OCI-LY1 (cell line): ENCODE measurements at regions not wholly inside any gene's neighbourhood (a gene's known extent, or its start where the extent isn't known, plus 50 kb on each side); places are given as distances from the start of the nearest gene placed in this dataset.

Experiments
- H2AFZ ChIP-seq: fragments of 200-600 bp; sonication (generic), shearing (Covaris generic); 2 replicates; pipeline ENCODE4 v1.6.0; 2014; ENCODE audit warnings: antibody characterized with exemption, mild to moderate bottlenecking, low read length
- H3F3A ChIP-seq: fragments of 200-600 bp; sonication (generic), shearing (Covaris generic); 2 replicates; pipeline ENCODE4 v1.6.0; 2014; ENCODE audit warnings: mild to moderate bottlenecking, antibody characterized with exemption, low read length, moderate library complexity; ENCODE audit not compliant: insufficient read depth
- H3K27ac ChIP-seq: fragments of 200-600 bp; sonication (generic); 2 replicates; pipeline ENCODE4 v1.5.1; 2014; ENCODE audit warnings: low read length, mixed run types, mild to moderate bottlenecking, low read depth; ENCODE audit not compliant: poor library complexity, severe bottlenecking
- H3K27me3 ChIP-seq: fragments of 200-600 bp; sonication (generic); 2 replicates; pipeline ENCODE4 v1.6.0; 2014; ENCODE audit warnings: antibody characterized with exemption, mild to moderate bottlenecking, low read length, moderate library complexity; ENCODE audit not compliant: insufficient read depth
- H3K36me3 ChIP-seq: fragments of 200-600 bp; sonication (generic); 2 replicates; pipeline ENCODE4 v1.6.1; 2014; ENCODE audit warnings: mild to moderate bottlenecking, antibody characterized with exemption, low read length, moderate library complexity, mixed read lengths; ENCODE audit not compliant: insufficient read depth
- H3K4me1 ChIP-seq: fragments of 200-600 bp; sonication (generic); 2 replicates; pipeline ENCODE4 v1.5.1; 2014; ENCODE audit warnings: mild to moderate bottlenecking, low read length, moderate library complexity; ENCODE audit not compliant: insufficient read depth, severe bottlenecking
- H3K4me2 ChIP-seq: fragments of 200-600 bp; sonication (generic), shearing (Covaris generic); 2 replicates; pipeline ENCODE4 v1.6.1; 2014; ENCODE audit warnings: low read length
- H3K4me3 ChIP-seq: fragments of 200-600 bp; sonication (generic); 2 replicates; pipeline ENCODE4 v1.5.1; 2014; ENCODE audit warnings: low read length, low read depth, mild to moderate bottlenecking, mixed read lengths; ENCODE audit not compliant: poor library complexity, severe bottlenecking
- H3K79me2 ChIP-seq: fragments of 200-600 bp; shearing (Covaris generic); 2 replicates; pipeline ENCODE4 v1.6.1; 2016; ENCODE audit warnings: mixed run types, low read length, mixed read lengths; ENCODE audit not compliant: insufficient read depth
- H3K9ac ChIP-seq: fragments of 200-600 bp; sonication (generic), shearing (Covaris generic); 2 replicates; pipeline ENCODE4 v1.6.1; 2014; ENCODE audit warnings: mild to moderate bottlenecking, low read length, mixed read lengths
- H3K9me2 ChIP-seq: fragments of 200-600 bp; sonication (generic), shearing (Covaris generic); 2 replicates; pipeline ENCODE4 v1.6.1; 2014; ENCODE audit warnings: low read depth, mild to moderate bottlenecking, low read length, mixed read lengths
- H3K9me3 ChIP-seq: fragments of 200-600 bp; shearing (Covaris generic); 2 replicates; pipeline ENCODE4 v1.6.1; 2014; ENCODE audit warnings: low read length, mixed read lengths
- H4K20me1 ChIP-seq: fragments of 200-600 bp; sonication (generic), shearing (Covaris generic); 2 replicates; pipeline ENCODE4 v1.6.0; 2016; ENCODE audit warnings: mild to moderate bottlenecking, low read length; ENCODE audit not compliant: insufficient read depth
- CTCF ChIP-seq: fragments of 200-600 bp; sonication (generic), shearing (Covaris generic); IDR thresholded peaks from 2 replicates; pipeline ENCODE4 v1.5.1; 2017; ENCODE audit warnings: mild to moderate bottlenecking, antibody characterized with exemption, low read length, moderate library complexity, mixed read lengths
- EZH2 ChIP-seq: fragments of 200-600 bp; sonication (generic), shearing (Covaris generic); IDR thresholded peaks from 2 replicates; pipeline ENCODE4 v1.8.0; 2017; ENCODE audit warnings: borderline replicate concordance, mixed run types, mild to moderate bottlenecking, antibody characterized with exemption, low read length, moderate library complexity, mixed read lengths

- no peaks in the 10 kb centered on the region for H3F3A ChIP-seq
- no peaks in the 10 kb centered on the region for H3K9me3 ChIP-seq
- TF ChIP-seq EZH2 = no peak
- TF ChIP-seq CTCF = no peak
- no peaks in the 10 kb centered on the region for H4K20me1 ChIP-seq
- no peaks in the 10 kb centered on the region; the same call in 1 of the 2 replicates for H3K27me3 ChIP-seq
- no peak overlapping the region for H3K9ac ChIP-seq
- no peaks in the 10 kb centered on the region for H3K9me2 ChIP-seq
- H2AFZ ChIP-seq = no peak overlapping the region
- H3K27ac ChIP-seq = no peak overlapping the region
- H3K36me3 ChIP-seq = no peaks in the 10 kb centered on the region
- H3K4me3 ChIP-seq = no peak overlapping the region
- no peaks in the 10 kb centered on the region for H3K79me2 ChIP-seq
- no peaks in the 10 kb centered on the region for H3K4me1 ChIP-seq
- H3K4me2 ChIP-seq = no peak overlapping the region
Observed at GRCh38 chr5:77842243-77842642, 66.1 kb upstream of the TBCA start.

DNA sequence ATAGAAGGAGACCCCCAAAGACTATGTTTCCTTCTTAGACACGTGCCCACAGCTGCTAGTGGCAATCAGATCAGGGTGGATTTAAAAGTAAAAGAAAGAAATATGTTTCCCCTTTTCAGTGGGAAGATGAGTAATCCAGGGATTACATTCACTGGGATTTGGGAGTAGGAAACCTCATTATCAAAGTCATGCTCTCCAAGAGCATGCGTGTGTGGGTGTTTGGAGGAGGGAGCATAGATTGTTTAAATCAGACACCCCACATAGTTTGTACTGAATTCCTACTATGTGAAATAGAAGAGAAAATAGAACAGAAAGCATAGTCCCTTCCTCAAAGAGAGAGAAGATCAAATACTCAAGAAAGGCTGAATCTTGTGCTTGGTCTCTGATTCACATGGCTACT is 65.5 kb upstream of the TBCA start:
- H3K27ac ChIP-seq = no peak overlapping the region
- TF ChIP-seq CTCF (no peak), EZH2 (no peak)
- no peaks in the 10 kb centered on the region for H3K9me2 ChIP-seq
- H3F3A ChIP-seq = no peaks in the 10 kb centered on the region
- no peak overlapping the region for H2AFZ ChIP-seq
- H3K9me3 ChIP-seq = no peaks in the 10 kb centered on the region
- H3K36me3 ChIP-seq = no peaks in the 10 kb centered on the region
- H4K20me1 ChIP-seq = no peaks in the 10 kb centered on the region
- no peak overlapping the region for H3K9ac ChIP-seq
- H3K4me1 ChIP-seq = no peaks in the 10 kb centered on the region
- H3K4me2 ChIP-seq = no peak overlapping the region
- no peaks in the 10 kb centered on the region; the same call in 1 of the 2 replicates for H3K27me3 ChIP-seq
- H3K4me3 ChIP-seq = no peak overlapping the region
- no peaks in the 10 kb centered on the region for H3K79me2 ChIP-seq

GRCh38 chr5:77840930-77841329 is 64.8 kb upstream of the TBCA start:
- Histone ChIP-seq H3K9me3 (no peaks in the 10 kb centered on the region), H3K4me3 (no peak overlapping the region), H3K9ac (no peak overlapping the region), H3F3A (no peaks in the 10 kb centered on the region), H3K4me1 (no peaks in the 10 kb centered on the region), H3K79me2 (no peaks in the 10 kb centered on the region), H3K4me2 (no peak overlapping the region), H3K9me2 (no peaks in the 10 kb centered on the region), H3K27me3 (no peaks in the 10 kb centered on the region; the same call in 1 of the 2 replicates), H2AFZ (no peak overlapping the region), H3K36me3 (no peaks in the 10 kb centered on the region), H3K27ac (no peak overlapping the region), H4K20me1 (no peaks in the 10 kb centered on the region)
- TF ChIP-seq EZH2 (no peak), CTCF (no peak)
